ENCODE measurements at regions not wholly inside any gene's neighbourhood (a gene's known extent, or its start where the extent isn't known, plus 50 kb on each side); places are given as distances from the start of the nearest gene placed in this dataset.

DNA sequence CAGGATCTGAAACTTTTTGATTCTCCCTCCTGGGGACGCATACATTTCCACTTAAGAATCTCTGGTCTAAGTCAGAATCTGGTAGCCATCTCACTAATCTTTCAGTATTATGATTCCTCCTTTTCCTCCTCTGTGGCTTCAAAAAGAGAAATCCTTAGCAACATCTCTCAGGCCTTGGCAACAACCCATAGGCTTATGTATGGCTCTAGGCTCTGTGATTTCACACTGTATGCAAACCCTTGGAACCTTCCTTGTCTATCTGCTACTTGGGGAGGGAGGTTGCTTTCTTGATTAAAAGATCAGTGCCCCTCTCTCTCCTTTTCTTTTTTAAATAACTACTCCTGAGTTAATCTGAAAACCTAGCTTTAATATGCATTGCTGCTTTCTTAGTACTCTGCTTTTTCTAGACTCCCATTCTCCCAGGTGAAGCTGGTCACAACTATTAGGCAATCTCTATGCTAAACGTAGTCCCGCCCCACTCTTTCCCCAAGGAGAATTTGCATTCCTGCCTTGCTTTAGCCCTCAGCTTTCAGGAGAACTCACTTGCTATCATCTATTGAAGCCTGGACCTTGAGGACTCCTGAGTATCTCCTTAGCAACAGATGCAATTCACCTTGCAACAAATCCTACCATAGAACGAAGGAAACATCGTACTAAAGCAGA lies 72.2 kb upstream of the L3MBTL4 start:
- H3K36me3 ChIP-seq (replicated peaks in 1 of 2; ENCODE audit: control insufficient read depth in 1 of 2, insufficient read depth in 2 of 2, low read length in 2 of 2), result no peaks in the 10 kb centered on the region
- Mint-ChIP-seq H3K27ac (no peak overlapping the region), H3K9me3 (no peaks in the 10 kb centered on the region), H3K27me3 (ENCODE audit: low read depth in 3 of 3) (peaks cover 1 to 12% (median 10%) of the 10 kb centered on the region in 3 donors), H3K36me3 (no peaks in the 10 kb centered on the region), H3K4me1 (no peaks in the 10 kb centered on the region), H3K4me3 (no peak overlapping the region)
- WGBS (ENCODE audit: insufficient coverage), result 88% methylated on average over 3 of the region's 5 CpGs
- H3K4me1 ChIP-seq (ENCODE audit: control insufficient read depth in 1 of 2, insufficient read depth in 2 of 2, low read length in 2 of 2), result no peaks in the 10 kb centered on the region
- H3K4me3 ChIP-seq (replicated peaks in 1 of 3; ENCODE audit: low read depth in 2 of 3, low read length in 3 of 3), result no peak overlapping the region
- TF ChIP-seq, protein P1, sequence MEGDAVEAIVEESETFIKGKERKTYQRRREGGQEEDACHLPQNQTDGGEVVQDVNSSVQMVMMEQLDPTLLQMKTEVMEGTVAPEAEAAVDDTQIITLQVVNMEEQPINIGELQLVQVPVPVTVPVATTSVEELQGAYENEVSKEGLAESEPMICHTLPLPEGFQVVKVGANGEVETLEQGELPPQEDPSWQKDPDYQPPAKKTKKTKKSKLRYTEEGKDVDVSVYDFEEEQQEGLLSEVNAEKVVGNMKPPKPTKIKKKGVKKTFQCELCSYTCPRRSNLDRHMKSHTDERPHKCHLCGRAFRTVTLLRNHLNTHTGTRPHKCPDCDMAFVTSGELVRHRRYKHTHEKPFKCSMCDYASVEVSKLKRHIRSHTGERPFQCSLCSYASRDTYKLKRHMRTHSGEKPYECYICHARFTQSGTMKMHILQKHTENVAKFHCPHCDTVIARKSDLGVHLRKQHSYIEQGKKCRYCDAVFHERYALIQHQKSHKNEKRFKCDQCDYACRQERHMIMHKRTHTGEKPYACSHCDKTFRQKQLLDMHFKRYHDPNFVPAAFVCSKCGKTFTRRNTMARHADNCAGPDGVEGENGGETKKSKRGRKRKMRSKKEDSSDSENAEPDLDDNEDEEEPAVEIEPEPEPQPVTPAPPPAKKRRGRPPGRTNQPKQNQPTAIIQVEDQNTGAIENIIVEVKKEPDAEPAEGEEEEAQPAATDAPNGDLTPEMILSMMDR (IDR thresholded peaks at IDR 0.05), result no peak
- H3K27me3 ChIP-seq (ENCODE audit: control insufficient read depth in 2 of 2, insufficient read depth in 2 of 2, low read length in 2 of 2), result no peaks in the 10 kb centered on the region
- no peak overlapping the region for H2AFZ ChIP-seq (ENCODE audit: insufficient read depth, low read depth, low read length, poor library complexity, severe bottlenecking)
- intact Hi-C loops (cut with micrococcal nuclease), result no loop called here
- H3K9me3 ChIP-seq (replicated peaks in 1 of 2; ENCODE audit: control insufficient read depth in 1 of 2, insufficient read depth in 1 of 2, low read length in 2 of 2), result no peaks in the 10 kb centered on the region
- no peak for DNase-seq
- H3K79me2 ChIP-seq (ENCODE audit: insufficient read depth, low read length), result no peaks in the 10 kb centered on the region
- H4K20me1 ChIP-seq (ENCODE audit: insufficient read depth, low read length), result no peaks in the 10 kb centered on the region
- H3K27ac ChIP-seq (ENCODE audit: low read depth in 1 of 2, low read length in 2 of 2), result no peak overlapping the region
- no peak overlapping the region for H3K4me2 ChIP-seq (replicated peaks; ENCODE audit: extremely low read depth, low read length, poor library complexity, severe bottlenecking)
- no peak overlapping the region for H3K9ac ChIP-seq (ENCODE audit: insufficient read depth, low read length, poor library complexity, severe bottlenecking)

DNA sequence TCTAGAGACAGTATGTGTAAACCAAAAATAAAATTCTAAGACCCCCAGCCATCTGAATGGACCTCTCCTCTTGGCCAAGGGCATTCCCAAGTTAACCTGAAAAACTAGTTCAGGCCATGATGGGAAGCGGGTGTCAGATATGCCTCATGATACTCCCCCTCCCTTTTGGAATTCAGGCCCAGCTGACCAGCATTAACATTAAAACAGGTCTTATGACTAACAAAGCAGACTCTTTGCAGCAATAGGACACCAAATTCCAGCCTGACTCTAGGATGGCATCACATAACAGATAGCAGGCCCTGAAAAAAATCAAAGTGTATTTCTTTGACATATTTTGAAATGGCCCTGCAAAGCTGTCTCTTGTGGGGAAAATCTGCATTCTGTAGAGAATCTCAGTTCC lies 73.3 kb upstream of the L3MBTL4 start:
- intact Hi-C loops (cut with micrococcal nuclease), result no loop called here
- Histone ChIP-seq H3K36me3 (replicated peaks in 1 of 2; ENCODE audit: control insufficient read depth in 1 of 2, insufficient read depth in 2 of 2, low read length in 2 of 2) (no peaks in the 10 kb centered on the region), H3K4me3 (replicated peaks in 1 of 3; ENCODE audit: low read depth in 2 of 3, low read length in 3 of 3) (no peak overlapping the region), H3K27me3 (ENCODE audit: control insufficient read depth in 2 of 2, insufficient read depth in 2 of 2, low read length in 2 of 2) (no peaks in the 10 kb centered on the region), H4K20me1 (ENCODE audit: insufficient read depth, low read length) (no peaks in the 10 kb centered on the region), H3K4me1 (ENCODE audit: control insufficient read depth in 1 of 2, insufficient read depth in 2 of 2, low read length in 2 of 2) (no peaks in the 10 kb centered on the region), H3K9me3 (replicated peaks in 1 of 2; ENCODE audit: control insufficient read depth in 1 of 2, insufficient read depth in 1 of 2, low read length in 2 of 2) (no peaks in the 10 kb centered on the region), H3K27ac (ENCODE audit: low read depth in 1 of 2, low read length in 2 of 2) (no peak overlapping the region), H2AFZ (ENCODE audit: insufficient read depth, low read depth, low read length, poor library complexity, severe bottlenecking) (no peak overlapping the region), H3K9ac (ENCODE audit: insufficient read depth, low read length, poor library complexity, severe bottlenecking) (no peak overlapping the region), H3K4me2 (replicated peaks; ENCODE audit: extremely low read depth, low read length, poor library complexity, severe bottlenecking) (no peak overlapping the region), H3K79me2 (ENCODE audit: insufficient read depth, low read length) (no peaks in the 10 kb centered on the region)
- Mint-ChIP-seq H3K9me3 (no peaks in the 10 kb centered on the region), H3K4me3 (peak overlapping the region in 1 of 2 donors; percentile 26), H3K36me3 (no peaks in the 10 kb centered on the region), H3K27me3 (ENCODE audit: low read depth in 3 of 3) (peaks cover 1 to 12% (median 10%) of the 10 kb centered on the region in 3 donors), H3K27ac (no peak overlapping the region), H3K4me1 (no peaks in the 10 kb centered on the region)
- TF ChIP-seq, protein P1 (IDR thresholded peaks at IDR 0.05), result no peak
- 100% methylated on average over 1 of the region's 1 CpG for WGBS (ENCODE audit: insufficient coverage)
- no peak for DNase-seq

All from CD14-positive monocyte (primary cell).